ENCODE measurements at regions not wholly inside any gene's neighbourhood (a gene's known extent, or its start where the extent isn't known, plus 50 kb on each side); places are given as distances from the start of the nearest gene placed in this dataset.

GRCh38 chr20:59530782-59531181, 73.6 kb upstream of the PHACTR3 start:
- DNase-seq (ENCODE audit: low spot score in 2 of 2, unreplicated experiment in 2 of 2), result no peak
- H3K9me3 Mint-ChIP-seq, result peaks cover 5% of the 10 kb centered on the region
- TF ChIP-seq CTCF (IDR thresholded peaks at IDR 0.05; ENCODE audit: unreplicated experiment), result no peak
- H3K4me1 Mint-ChIP-seq, result no peaks in the 10 kb centered on the region
- no peak overlapping the region for H3K4me3 Mint-ChIP-seq
- H3K27ac Mint-ChIP-seq, result no peak overlapping the region
- no peaks in the 10 kb centered on the region for H3K36me3 Mint-ChIP-seq
- H3K27me3 Mint-ChIP-seq (ENCODE audit: low read depth), result peaks cover 54% of the 10 kb centered on the region

- peaks cover 2% of the 10 kb centered on the region for H3K27me3 Mint-ChIP-seq (ENCODE audit: low read depth)
- TF ChIP-seq CTCF (IDR thresholded peaks at IDR 0.05; ENCODE audit: unreplicated experiment), result no peak
- no peaks in the 10 kb centered on the region for H3K36me3 Mint-ChIP-seq
- H3K27ac Mint-ChIP-seq, result no peak overlapping the region
- H3K4me1 Mint-ChIP-seq, result no peaks in the 10 kb centered on the region
- no peak for DNase-seq (ENCODE audit: low spot score in 2 of 2, unreplicated experiment in 2 of 2)
- H3K9me3 Mint-ChIP-seq, result peaks cover 40% of the 10 kb centered on the region
- no peak overlapping the region for H3K4me3 Mint-ChIP-seq
Measured at GRCh38 chr20:59537991-59538390, 66.3 kb upstream of the PHACTR3 start.

- no peak overlapping the region for H3K4me3 Mint-ChIP-seq
- H3K9me3 Mint-ChIP-seq, result peaks cover 27% of the 10 kb centered on the region
- no peak for TF ChIP-seq CTCF (IDR thresholded peaks at IDR 0.05; ENCODE audit: unreplicated experiment)
- no peaks in the 10 kb centered on the region for H3K4me1 Mint-ChIP-seq
- no peak overlapping the region for H3K27ac Mint-ChIP-seq
- H3K36me3 Mint-ChIP-seq, result no peaks in the 10 kb centered on the region
- DNase-seq (ENCODE audit: low spot score in 2 of 2, unreplicated experiment in 2 of 2), result no peak
- H3K27me3 Mint-ChIP-seq (ENCODE audit: low read depth), result peaks cover 34% of the 10 kb centered on the region
Measured at GRCh38 chr20:59547596-59547995, 56.7 kb upstream of the PHACTR3 start.

Measured in mesothelial cell of epicardium (in vitro differentiated cells).